AG10803 (cell line): ENCODE measurements at regions not wholly inside any gene's neighbourhood (a gene's known extent, or its start where the extent isn't known, plus 50 kb on each side); places are given as distances from the start of the nearest gene placed in this dataset.

Source experiments
- DNase-seq: peaks from one replicate; pipeline ENCODE4 v3.0.0; 2010; ENCODE audit warnings: low read depth
- H3K4me3 ChIP-seq: 2 replicates; pipeline ENCODE4 v1.5.1; 2011; ENCODE audit warnings: mild to moderate bottlenecking, low read length, control low read depth
- CTCF ChIP-seq: conservative IDR thresholded peaks from 2 replicates; pipeline ENCODE4 v1.5.1; 2011; ENCODE audit warnings: mild to moderate bottlenecking, low read length, control low read depth, inconsistent platforms

GRCh38 chr11:28673691-28674432 is 565.7 kb downstream of the METTL15 start:
- peak; percentile 96 for DNase-seq
- peak overlapping the region; percentile 32 for H3K4me3 ChIP-seq
- TF ChIP-seq CTCF, result no peak

- no peak overlapping the region for H3K4me3 ChIP-seq
- TF ChIP-seq CTCF, result no peak
- no peak for DNase-seq
Measured at GRCh38 chr11:28671274-28671673, 563.1 kb downstream of the METTL15 start.

GRCh38 chr11:28666632-28667031 is 558.4 kb downstream of the METTL15 start:
- no peak overlapping the region for H3K4me3 ChIP-seq
- TF ChIP-seq CTCF, result no peak
- peak; percentile 84 for DNase-seq

- TF ChIP-seq CTCF, result no peak
- H3K4me3 ChIP-seq, result no peak overlapping the region
- DNase-seq, result no peak
Measured at GRCh38 chr11:28659716-28660348, 551.6 kb downstream of the METTL15 start.

GRCh38 chr11:28657378-28658030 is 549.3 kb downstream of the METTL15 start:
- TF ChIP-seq CTCF, result no peak
- H3K4me3 ChIP-seq, result no peak overlapping the region
- DNase-seq, result no peak

GRCh38 chr11:28654191-28654590 is 546.0 kb downstream of the METTL15 start:
- TF ChIP-seq CTCF, result no peak
- no peak overlapping the region for H3K4me3 ChIP-seq
- no peak for DNase-seq
